GM12873 (cell line): ENCODE measurements at regions not wholly inside any gene's neighbourhood (a gene's known extent, or its start where the extent isn't known, plus 50 kb on each side); places are given as distances from the start of the nearest gene placed in this dataset.

Source experiments
- CTCF ChIP-seq: IDR thresholded peaks from 2 replicates; pipeline ENCODE4 v1.5.1; 2012; ENCODE audit warnings: low read depth, mild to moderate bottlenecking, moderate library complexity, low read length, control low read depth; ENCODE audit not compliant: insufficient read depth; ENCODE audit errors: missing control alignments

- no peak for TF ChIP-seq CTCF
Measured at GRCh38 chr9:81146684-81147337, 542.5 kb downstream of the TLE1 start.

GRCh38 chr9:81146241-81146640 lies 543.1 kb downstream of the TLE1 start:
- TF ChIP-seq CTCF, result no peak

- TF ChIP-seq CTCF, result no peak
Measured at GRCh38 chr9:81145331-81145963, 543.9 kb downstream of the TLE1 start.

GRCh38 chr9:81141961-81142360 lies 547.4 kb downstream of the TLE1 start:
- no peak for TF ChIP-seq CTCF

GRCh38 chr9:81137976-81138568 lies 551.3 kb downstream of the TLE1 start:
- TF ChIP-seq CTCF, result no peak

GRCh38 chr9:81132796-81133195 lies 556.6 kb downstream of the TLE1 start:
- no peak for TF ChIP-seq CTCF

- no peak for TF ChIP-seq CTCF
Measured at GRCh38 chr9:81132318-81132717, 557.0 kb downstream of the TLE1 start.
